ENCODE measurements at regions not wholly inside any gene's neighbourhood (a gene's known extent, or its start where the extent isn't known, plus 50 kb on each side); places are given as distances from the start of the nearest gene placed in this dataset.
A peak's percentile ranks its signal among the peaks of the same experiment; 100 is the strongest.

GRCh38 chr2:172658945-172659344, 76.7 kb upstream of the RAPGEF4 start:
- DNase-seq, result no peak

GRCh38 chr2:172662099-172662498, 73.5 kb upstream of the RAPGEF4 start:
- DNase-seq, result no peak

DNA sequence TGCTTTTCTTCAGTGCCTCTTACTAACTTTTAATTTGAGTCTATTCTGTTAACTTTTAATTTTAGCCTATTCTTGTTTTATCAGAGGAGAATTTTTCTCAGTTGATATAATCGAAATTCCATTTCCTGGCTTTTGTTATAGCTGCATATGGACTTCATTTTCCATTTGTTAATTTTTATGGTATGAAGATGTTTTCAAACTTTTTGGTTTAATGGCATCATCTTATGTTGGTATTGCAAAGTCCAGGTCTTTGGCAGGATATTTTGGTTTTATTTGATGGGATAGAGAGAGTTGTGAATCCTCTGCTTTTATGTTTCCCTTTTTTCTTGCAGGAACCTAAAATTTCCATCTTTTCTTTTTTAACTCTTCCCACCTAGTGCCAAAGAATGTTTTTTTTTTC, 70.9 kb upstream of the RAPGEF4 start:
- no peak for DNase-seq

DNA sequence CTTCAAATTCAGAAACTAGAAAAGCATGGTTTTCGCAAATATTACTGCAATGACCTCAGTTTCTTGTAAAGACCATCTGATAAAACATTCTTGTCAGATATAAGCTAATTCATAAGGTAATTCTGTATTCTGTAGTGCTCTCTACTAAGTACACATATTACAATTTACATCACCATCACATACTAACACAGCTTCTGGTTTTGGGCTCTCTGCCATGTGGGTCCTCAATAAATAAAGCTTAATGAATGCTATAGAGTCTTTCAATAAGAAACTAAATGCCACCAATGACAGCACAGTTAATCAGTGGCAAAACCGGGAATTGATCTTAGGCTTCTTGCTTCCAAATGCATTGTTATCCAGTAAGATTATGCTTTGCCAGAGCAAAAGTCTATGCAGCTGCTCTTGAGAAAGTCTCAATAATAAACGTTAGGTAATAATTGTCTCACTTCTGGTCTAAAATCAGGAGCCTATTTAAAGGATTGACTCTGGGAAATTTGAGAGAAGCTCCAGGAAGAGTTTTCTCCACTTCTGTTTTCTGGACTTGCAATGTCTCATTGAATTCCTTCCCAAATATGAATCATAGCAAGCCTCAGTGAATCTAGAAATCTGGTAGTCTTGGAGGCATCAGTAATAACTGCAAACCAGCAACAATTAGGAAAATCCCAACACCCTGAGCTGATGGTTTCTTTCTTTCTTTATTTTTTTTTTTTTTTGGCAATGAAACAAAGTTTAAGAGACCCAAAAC, 67.9 kb upstream of the RAPGEF4 start:
- no peak for DNase-seq

DNA sequence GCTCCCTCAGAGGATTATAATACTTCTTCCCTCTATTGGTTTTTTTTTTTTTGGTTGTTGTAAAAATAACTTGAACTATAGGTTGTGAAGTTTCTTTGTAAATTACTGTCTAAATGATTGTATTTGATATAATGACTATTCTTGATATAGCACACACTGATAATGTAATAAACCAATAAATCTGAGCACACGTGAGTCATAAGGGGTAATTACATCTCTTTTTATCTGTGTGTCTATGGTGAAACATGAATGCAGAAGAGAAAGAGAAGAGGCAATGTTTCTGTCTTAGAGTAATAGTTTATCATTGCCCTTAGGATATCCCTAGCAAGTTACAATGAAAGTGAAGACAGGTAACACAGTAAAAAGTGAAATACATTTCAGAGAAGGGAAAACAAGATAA, 64.1 kb upstream of the RAPGEF4 start:
- DNase-seq, result no peak

- DNase-seq, result no peak
Measured at GRCh38 chr2:172672114-172672513, 63.5 kb upstream of the RAPGEF4 start.

DNA sequence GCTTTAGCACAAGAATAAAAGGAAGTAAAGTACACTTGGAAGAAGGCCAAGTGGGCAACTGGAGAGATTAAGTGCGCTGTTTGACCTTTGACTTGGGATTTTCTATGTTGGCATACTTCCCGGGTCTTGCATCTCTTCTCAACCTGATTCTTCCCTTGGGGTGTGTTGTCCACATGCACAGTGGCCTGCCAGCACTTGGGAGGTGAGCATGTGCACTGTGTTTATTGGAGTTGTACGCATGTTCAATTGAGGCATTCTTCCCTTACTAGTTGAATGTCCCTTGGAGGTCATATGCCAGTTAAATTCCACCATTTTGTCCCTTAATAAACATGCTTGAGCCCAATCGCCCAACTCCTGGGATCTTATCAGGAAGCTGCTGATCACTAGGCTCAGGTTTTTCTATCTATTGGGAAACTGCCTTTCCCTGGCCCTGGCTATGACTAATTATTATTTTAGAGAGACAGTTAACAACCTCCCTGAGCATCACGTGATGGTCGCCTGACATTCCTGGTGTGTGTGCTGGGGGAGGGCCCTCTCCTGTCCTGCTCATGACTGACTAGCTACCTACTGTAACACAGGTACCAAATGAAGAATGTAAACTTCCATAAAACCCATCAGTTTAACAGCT, 62.5 kb upstream of the RAPGEF4 start:
- no peak for DNase-seq

DNA sequence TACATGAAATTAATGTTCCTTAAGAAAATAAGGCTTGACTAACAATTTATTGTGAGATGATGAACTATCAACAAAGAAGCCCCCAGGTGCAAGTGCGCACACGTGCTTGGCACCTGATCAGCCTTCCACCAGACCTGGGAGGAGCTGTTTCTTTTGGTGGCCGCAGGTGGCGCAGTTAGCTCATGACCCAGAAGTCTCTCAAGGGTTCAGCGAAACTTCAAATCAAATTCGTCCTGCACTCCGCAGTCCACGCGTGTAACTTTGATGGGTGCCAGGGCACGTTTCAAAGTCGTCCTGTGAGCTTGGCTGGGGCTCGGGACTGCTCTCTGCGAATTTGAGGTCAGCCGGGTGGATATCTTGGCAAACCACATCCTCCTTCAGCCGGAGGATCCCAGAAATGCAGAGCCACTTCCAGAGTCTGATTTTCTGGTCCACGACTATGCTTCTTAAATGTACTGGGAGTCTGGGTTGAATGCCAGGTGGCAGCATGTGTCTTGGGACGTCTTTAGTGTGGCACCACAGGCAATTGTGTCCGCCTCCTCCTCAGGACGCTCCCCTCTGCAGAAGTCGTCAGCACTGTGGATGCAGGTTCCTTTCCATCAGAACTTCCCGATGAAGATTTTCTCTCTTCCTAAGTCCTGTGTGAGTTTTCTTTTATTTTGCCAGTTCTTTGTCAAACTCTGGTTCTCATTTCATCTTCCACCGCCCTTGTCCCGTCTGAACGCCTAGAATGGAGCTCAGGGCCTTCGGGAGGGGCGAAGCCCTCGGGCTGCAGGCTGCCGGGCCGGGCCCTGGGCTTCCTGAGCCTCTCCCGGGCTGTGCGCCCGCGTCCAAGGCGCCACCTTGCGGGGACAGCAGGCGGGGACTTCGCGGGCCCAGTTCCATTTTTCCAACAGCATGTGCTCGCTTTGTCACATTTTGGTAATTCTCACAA, 61.3 kb upstream of the RAPGEF4 start:
- peak; percentile 9 to 24 for DNase-seq

GRCh38 chr2:172674968-172675303, 60.7 kb upstream of the RAPGEF4 start:
- DNase-seq, result no peak

- DNase-seq, result no peak
Measured at GRCh38 chr2:172677363-172677762, 58.3 kb upstream of the RAPGEF4 start.

DNA sequence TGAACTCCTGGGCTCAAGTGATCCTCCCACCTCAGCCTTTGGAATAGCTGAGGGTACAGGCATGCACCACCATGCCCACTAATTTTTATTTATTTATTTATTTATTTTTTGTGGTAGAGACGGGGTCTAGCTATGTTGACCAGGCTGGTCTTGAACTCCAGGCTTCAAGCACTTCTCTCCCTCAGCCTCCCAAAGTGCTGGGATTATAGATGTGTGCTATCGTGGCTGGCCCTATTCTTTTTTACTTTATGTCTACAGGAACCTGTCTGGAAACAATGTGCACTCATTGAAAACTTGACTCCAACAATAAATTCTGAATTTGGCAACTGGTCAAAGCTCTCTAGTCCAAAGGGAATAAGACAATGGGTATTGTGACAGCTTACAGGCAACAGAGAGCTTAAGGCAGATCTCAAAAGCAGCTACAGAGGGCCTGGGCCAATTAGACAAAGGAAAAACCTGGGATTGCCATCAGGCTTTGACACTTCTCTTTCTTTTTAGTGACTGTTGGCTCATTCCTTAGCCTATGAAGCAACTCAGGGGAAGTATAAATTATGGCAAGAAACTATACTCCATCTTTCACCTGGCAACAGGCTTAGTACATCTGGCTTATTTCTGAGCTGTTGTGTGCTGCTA, 55.1 kb upstream of the RAPGEF4 start:
- no peak for DNase-seq

GRCh38 chr2:172685467-172685866, 50.2 kb upstream of the RAPGEF4 start:
- no peak for DNase-seq

Data from CD4-positive, alpha-beta T cell treated with Interferon alpha-2 for 1 hour (primary cell).